ENCODE measurements at regions not wholly inside any gene's neighbourhood (a gene's known extent, or its start where the extent isn't known, plus 50 kb on each side); places are given as distances from the start of the nearest gene placed in this dataset.

GRCh38 chr1:218557731-218558130 lies 212.6 kb downstream of the TGFB2 start:
- no peak for TF ChIP-seq CTCF (IDR thresholded peaks at IDR 0.05)
- TF ChIP-seq FOSL2 (IDR thresholded peaks at IDR 0.05): no peak
- TF ChIP-seq FOSL2 (CRISPR knock-in tag; IDR thresholded peaks at IDR 0.05): no peak
